ENCODE measurements at regions not wholly inside any gene's neighbourhood (a gene's known extent, or its start where the extent isn't known, plus 50 kb on each side); places are given as distances from the start of the nearest gene placed in this dataset.
"Not testable (repeated sequence)": the region's sequence is repeated elsewhere in the genome, so short reads cannot be mapped to it uniquely, and the experiment has no call there.

DNA sequence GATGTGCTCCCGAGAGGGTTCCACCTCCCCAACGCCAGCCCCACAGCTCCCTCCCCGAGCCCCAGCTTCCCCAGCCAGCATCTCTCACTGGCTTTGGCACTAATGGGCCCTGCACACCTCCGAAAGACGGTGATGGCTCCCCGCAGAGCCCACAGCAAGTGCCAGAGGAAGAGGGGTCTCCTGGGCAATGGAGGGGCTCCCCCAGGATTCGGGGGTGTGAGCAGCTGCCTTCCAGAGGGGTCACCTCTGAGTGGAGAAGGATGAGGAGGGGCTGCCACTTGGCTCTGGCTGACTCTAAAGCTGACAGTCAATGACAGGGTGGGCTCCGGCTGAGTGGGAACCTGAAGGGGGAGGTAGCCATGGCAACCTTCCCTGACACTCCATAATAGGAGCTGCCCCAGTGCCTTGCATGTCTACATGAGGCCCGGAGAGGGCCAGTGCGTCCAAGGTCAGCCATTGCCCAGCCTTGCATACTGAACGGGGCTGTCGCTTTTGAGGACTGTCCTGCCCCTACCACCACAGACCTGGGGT is 98.6 kb upstream of the SYT13 start:
- no peak for DNase-seq (ENCODE audit: low spot score)

DNA sequence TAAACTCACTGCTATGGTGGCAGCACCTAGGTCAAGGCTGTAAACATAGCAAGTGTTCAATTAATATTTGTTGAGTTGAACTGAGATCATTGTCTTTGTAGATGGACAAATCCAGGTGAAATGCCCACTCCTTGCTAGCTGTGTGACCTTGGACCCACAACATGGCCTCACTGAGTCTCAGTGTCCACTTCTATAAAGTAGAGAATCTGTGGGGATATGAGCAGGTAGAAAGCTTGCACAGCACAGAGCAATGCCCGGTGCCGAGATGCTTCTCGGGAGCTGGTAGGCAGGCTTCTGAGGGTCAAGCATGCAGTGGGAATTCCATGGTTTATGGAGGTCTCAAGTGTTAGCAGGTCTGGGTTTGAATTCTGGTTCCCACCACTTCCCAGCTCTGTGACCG is 97.9 kb upstream of the SYT13 start:
- no peak for DNase-seq (ENCODE audit: low spot score)

GRCh38 chr11:45383224-45383623 is 97.1 kb upstream of the SYT13 start:
- DNase-seq (ENCODE audit: low spot score) = no peak

DNA sequence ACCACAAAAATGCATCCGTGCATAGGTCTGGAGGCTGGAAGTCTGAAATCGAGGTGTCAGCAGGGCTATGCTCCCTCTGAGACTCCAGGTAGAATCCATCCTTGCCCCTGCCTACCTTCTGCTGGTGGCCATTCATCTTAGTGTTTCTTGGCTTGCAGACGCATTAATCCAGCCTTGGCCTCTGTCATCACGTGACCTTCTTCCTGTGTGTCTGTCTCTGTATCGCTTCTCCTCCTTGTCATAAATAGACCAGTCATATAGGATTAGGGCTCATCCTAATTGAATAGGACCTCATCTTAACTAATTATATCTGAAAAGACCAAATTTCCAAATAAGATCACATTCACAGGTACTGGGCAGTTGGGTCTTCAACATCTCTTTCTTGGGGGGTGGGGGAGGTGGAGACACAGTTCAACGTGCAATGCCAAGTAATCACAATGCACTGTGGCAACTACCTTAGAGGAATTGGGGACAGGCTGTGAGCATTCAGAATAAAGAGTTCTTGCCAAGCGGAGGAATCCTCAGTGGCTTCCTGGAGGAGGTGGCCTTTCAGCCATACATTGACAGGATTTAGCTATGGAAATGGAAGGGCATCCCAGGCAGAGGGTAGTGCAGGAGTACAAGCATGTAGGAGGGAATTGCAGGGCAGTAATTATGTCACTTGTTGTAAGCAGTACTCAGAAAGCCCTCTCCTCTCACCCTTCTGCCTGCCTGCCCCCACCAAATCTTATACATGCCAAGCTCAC is 96.2 kb upstream of the SYT13 start:
- no peak for DNase-seq (ENCODE audit: low spot score)

- no peak for DNase-seq (ENCODE audit: low spot score)
These were observed 93.2 kb upstream of the SYT13 start for GRCh38 chr11:45379162-45379863.

DNA sequence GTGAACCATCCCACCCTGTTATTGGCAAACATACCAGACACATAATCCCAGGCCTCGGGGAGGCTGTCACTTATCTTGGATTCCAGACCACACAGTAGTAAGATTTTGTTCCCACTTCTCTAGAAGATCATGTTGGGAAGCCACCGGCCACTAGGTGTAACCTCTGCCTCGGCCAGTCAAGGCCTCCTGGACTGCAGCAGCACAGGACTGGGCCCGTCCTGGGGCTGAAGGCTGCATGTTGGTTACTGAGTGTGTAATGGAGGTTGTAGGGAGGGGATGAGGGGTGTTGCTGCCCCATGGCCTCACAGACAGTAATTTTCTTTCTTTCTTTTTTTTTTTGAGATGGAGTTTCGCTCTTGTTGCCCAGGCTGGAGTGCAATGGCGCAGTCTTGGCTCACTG is 92.4 kb upstream of the SYT13 start:
- DNase-seq (ENCODE audit: low spot score) = no peak

DNA sequence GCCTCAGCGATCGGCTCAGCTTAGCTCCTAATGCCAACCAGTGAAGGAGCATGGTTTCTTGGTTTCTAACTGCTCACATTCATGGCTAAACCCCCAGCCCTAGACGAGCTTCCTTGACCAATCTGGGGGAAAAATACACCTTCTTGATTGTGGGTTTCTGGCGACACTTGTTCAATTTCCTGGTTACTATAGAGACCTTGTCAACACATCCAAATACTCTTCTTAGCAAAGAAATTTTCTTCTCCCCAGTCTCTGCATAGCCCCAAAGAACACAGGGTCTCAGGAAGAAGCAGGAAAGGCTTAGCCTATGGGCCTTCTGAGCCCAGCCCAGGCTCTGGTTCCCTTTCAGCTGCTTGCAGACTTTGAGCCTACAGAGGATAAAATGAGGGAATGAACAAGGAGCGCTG is 88.5 kb upstream of the SYT13 start:
- DNase-seq (ENCODE audit: low spot score) = no peak

GRCh38 chr11:45374130-45374529 is 88.0 kb upstream of the SYT13 start:
- no peak for DNase-seq (ENCODE audit: low spot score)

DNA sequence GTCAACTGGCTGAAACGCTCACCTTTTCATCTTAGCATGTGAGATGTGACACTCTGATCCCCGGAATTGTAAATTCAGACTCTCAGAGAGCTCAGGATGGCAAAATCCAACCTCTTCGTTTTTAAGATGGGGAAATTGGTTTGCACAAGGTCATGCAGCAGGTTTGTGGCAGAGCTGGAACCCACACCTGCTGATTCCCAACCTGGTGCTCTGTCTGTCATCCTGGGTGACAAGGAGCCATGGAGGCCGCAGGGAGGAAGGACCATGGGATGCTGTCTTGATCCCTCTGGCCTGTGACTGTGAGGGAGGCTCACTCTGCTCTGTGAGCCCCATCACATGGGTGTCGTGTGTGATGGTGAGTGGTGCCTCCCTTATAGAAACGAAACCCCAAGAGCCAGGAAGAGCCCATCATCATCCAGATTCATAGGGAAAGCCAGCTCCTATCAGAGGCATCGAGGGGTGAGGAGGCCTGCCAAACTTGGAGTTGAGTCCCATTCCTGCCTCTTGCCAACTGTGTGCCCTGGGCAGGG is 87.4 kb upstream of the SYT13 start:
- DNase-seq (ENCODE audit: low spot score) = no peak

GRCh38 chr11:45372414-45372813 is 86.3 kb upstream of the SYT13 start:
- not testable (repeated sequence) for DNase-seq (ENCODE audit: low spot score)

- DNase-seq (ENCODE audit: low spot score) = peak; percentile 80
These were observed 85.3 kb upstream of the SYT13 start for GRCh38 chr11:45371251-45372115.

GRCh38 chr11:45369313-45369712 is 83.2 kb upstream of the SYT13 start:
- no peak for DNase-seq (ENCODE audit: low spot score)

DNA sequence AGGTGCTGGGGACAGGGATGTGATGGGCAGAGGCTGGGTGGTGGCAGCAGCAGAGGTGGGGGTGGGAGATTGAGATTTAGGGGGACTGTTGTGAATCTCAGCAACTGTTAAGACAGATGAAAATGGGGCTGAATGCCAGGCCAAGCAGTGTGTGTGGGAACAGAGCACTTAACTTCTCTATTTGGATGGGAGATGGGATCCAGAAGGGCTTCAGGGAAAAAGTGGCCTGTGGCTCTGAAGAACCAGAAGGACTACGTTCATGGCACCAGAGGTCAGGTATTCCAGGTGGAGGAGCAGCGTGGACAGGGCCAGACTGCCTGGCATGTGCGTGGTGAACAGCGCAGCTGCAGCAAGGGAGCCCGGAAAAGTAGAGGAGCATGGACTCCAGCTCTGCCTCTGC is 82.6 kb upstream of the SYT13 start:
- DNase-seq (ENCODE audit: low spot score) = no peak

- no peak for DNase-seq (ENCODE audit: low spot score)
These were observed 80.6 kb upstream of the SYT13 start for GRCh38 chr11:45366619-45367190.

DNA sequence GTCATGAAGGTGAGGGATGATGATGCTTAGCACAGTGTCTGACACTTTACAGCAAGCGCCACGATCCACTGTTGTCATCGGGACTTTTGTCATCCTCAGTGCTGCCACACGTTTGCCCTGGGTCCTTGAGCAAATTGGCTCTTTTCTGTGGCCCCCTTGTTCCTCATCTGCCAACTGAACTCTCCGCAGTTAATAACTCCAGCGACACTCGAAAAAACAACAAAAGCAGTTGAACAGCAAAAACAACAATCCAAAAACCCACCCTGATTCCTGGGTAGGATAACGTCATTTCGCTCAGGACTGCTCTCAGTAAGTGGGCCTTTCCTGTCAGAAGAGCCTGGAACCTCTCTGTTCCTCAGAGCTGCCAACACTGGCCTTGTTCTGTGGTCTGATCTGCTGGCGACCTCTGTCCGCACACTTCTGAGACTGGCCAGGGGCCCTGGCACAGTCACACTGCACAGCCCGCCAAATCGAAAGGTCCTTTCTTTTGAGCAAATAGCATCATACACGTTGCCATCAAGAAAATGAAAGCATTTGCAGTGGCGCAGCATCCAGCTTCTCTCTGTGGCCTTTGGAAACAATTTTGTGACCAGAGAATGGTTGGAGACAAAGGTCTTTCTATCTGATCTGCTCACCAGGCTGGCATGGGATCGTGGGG is 79.9 kb upstream of the SYT13 start:
- no peak for DNase-seq (ENCODE audit: low spot score)

DNA sequence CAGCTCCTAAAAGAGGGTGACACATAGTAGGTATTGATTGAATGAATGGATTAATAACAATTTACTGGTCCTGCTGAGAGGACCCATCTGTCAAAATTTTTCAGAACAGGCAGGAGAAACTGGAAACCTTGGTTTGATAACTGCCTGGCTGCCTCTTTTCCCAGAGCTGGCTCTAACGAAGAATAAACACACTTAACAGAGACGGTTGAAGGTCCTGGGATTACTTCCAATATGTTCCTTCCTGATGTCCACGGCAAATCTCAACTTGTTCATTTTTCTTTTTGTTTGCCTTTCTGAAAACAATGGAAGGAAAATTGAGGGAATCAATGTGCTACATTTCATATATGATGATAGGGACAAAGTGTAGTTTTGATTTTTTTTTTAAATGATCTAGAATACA is 76.5 kb upstream of the SYT13 start:
- DNase-seq (ENCODE audit: low spot score) = no peak

DNA sequence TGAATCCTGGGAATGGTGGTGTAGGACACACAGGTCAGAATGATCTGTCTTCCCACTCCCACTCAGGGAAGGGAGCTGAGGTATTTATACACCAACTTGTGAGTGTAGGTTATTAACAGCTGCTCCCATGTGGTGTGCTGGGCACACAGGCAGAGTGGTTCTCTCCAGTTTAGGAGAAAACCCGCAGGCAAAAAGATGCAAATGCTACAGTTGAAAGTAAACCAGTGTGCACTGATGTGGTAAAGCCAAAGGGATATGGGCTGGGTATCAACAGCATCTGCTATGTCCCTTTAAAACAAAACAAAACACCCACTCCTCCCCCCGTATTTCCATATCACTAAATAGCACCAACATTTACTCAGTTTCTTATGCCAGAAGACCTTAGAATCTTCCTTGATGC is 75.4 kb upstream of the SYT13 start:
- no peak for DNase-seq (ENCODE audit: low spot score)

- no peak for DNase-seq (ENCODE audit: low spot score)
These were observed 69.5 kb upstream of the SYT13 start for GRCh38 chr11:45355706-45356041.

GRCh38 chr11:45354976-45355705 is 69.0 kb upstream of the SYT13 start:
- no peak for DNase-seq (ENCODE audit: low spot score)

DNA sequence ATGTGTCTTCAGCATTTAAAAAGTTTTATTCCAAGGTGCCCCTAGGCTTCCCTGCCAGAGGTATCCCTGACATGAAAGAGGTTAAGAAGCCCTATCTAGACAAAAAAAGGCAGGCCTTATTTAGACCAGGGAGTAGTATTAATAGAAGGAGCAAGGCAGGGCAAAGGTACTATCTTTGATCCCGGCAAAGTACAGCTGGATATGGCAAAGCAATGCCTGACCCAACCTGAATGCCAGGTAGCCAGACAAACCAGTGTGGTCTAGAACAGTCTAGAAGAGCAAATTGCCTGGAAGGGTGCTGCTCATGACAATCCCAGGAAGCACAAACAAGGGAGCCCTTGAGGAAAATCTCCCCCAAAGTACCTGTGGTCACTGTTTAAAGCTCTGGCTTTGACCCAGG is 62.6 kb upstream of the SYT13 start:
- DNase-seq (ENCODE audit: low spot score) = no peak

All from HuH-7 (cell line).